ENCODE measurements at regions not wholly inside any gene's neighbourhood (a gene's known extent, or its start where the extent isn't known, plus 50 kb on each side); places are given as distances from the start of the nearest gene placed in this dataset.

GRCh38 chr6:147715035-147715434 is 206.5 kb downstream of the SAMD5 start:
- no peak for DNase-seq (ENCODE audit: low spot score)
- in situ Hi-C loops (cut with MboI; ENCODE audit: low pct_unique_long_range_greater_than_20kb, low sequenced_read_pairs, unreplicated experiment) = no loop called here
- TF ChIP-seq CTCF (IDR thresholded peaks at IDR 0.05; ENCODE audit: extremely low read depth, insufficient read depth, missing control alignments) = no peak

- in situ Hi-C loops (cut with MboI; ENCODE audit: low pct_unique_long_range_greater_than_20kb, low sequenced_read_pairs, unreplicated experiment) = no loop called here
- no peak for TF ChIP-seq CTCF (IDR thresholded peaks at IDR 0.05; ENCODE audit: extremely low read depth, insufficient read depth, missing control alignments)
- DNase-seq (ENCODE audit: low spot score) = no peak
Measured at GRCh38 chr6:147716434-147716833, 207.9 kb downstream of the SAMD5 start.

GRCh38 chr6:147717991-147718390 is 209.5 kb downstream of the SAMD5 start:
- in situ Hi-C loops (cut with MboI; ENCODE audit: low pct_unique_long_range_greater_than_20kb, low sequenced_read_pairs, unreplicated experiment) = no loop called here
- TF ChIP-seq CTCF (IDR thresholded peaks at IDR 0.05; ENCODE audit: extremely low read depth, insufficient read depth, missing control alignments) = no peak
- no peak for DNase-seq (ENCODE audit: low spot score)

DNA sequence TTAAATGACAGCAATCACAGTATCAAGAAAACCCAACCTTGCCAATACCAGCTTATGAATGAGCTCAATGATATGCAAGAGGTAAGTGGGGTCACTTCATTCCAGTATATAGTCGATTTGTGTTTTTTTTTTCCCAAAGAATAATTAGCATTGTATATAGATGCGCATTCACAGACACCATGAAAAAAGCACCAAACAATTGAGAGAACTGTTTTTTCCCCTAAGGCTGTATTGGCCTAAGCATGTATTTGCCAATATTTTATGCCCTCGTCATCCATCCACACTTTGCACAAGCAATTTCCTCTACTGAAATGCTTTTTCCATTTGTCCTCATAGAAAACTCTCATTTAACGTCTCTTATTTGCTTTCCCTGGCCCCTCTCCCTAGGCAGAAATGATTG is 213.7 kb downstream of the SAMD5 start:
- TF ChIP-seq CTCF (IDR thresholded peaks at IDR 0.05; ENCODE audit: extremely low read depth, insufficient read depth, missing control alignments) = no peak
- DNase-seq (ENCODE audit: low spot score) = no peak
- in situ Hi-C loops (cut with MboI; ENCODE audit: low pct_unique_long_range_greater_than_20kb, low sequenced_read_pairs, unreplicated experiment) = no loop called here

GRCh38 chr6:147724454-147724853 is 216.0 kb downstream of the SAMD5 start:
- no peak for DNase-seq (ENCODE audit: low spot score)
- no peak for TF ChIP-seq CTCF (IDR thresholded peaks at IDR 0.05; ENCODE audit: extremely low read depth, insufficient read depth, missing control alignments)

GRCh38 chr6:147726342-147726741 is 217.9 kb downstream of the SAMD5 start:
- in situ Hi-C loops (cut with MboI; ENCODE audit: low pct_unique_long_range_greater_than_20kb, low sequenced_read_pairs, unreplicated experiment) = no loop called here
- no peak for DNase-seq (ENCODE audit: low spot score)
- TF ChIP-seq CTCF (IDR thresholded peaks at IDR 0.05; ENCODE audit: extremely low read depth, insufficient read depth, missing control alignments) = no peak

More at GRCh38 chr6:147724454-147724853, 216.0 kb downstream of the SAMD5 start:
- in situ Hi-C loops (cut with MboI; ENCODE audit: low pct_unique_long_range_greater_than_20kb, low sequenced_read_pairs, unreplicated experiment) = no loop called here

- no peak for DNase-seq (ENCODE audit: low spot score)
- in situ Hi-C loops (cut with MboI; ENCODE audit: low pct_unique_long_range_greater_than_20kb, low sequenced_read_pairs, unreplicated experiment) = no loop called here
Measured at GRCh38 chr6:147728903-147729302, 220.4 kb downstream of the SAMD5 start.

More at GRCh38 chr6:147728903-147729302, 220.4 kb downstream of the SAMD5 start:
- TF ChIP-seq CTCF (IDR thresholded peaks at IDR 0.05; ENCODE audit: extremely low read depth, insufficient read depth, missing control alignments) = no peak
